GM23338 (cell line): ENCODE measurements at regions not wholly inside any gene's neighbourhood (a gene's known extent, or its start where the extent isn't known, plus 50 kb on each side); places are given as distances from the start of the nearest gene placed in this dataset.

Experiments used
- CREB1 ChIP-seq: fragments of 250-450 bp; sonication (Bioruptor Pico); IDR thresholded peaks from 2 replicates; pipeline ENCODE4 v1.5.0; 2020; ENCODE audit warnings: low read depth, mild to moderate bottlenecking, moderate library complexity
- EZH2 ChIP-seq: fragments of 200-600 bp; sonication (generic); IDR thresholded peaks from one replicate; pipeline ENCODE4 v1.8.0; 2017; ENCODE audit warnings: antibody characterized with exemption, mild to moderate bottlenecking, low read depth; ENCODE audit not compliant: unreplicated experiment
- EZH2phosphoT487 ChIP-seq: fragments of 200-600 bp; sonication (generic); IDR thresholded peaks from one replicate; pipeline ENCODE4 v1.8.1; 2018; ENCODE audit warnings: antibody characterized with exemption; ENCODE audit not compliant: unreplicated experiment
- JUNB ChIP-seq: IDR thresholded peaks from one replicate; pipeline ENCODE4 v1.6.1; 2016; ENCODE audit warnings: antibody characterized with exemption; ENCODE audit not compliant: unreplicated experiment
- NANOG ChIP-seq: IDR thresholded peaks from 2 replicates; pipeline ENCODE4 v1.6.1; 2016; ENCODE audit warnings: antibody characterized with exemption, borderline replicate concordance
- POLR2AphosphoS5 ChIP-seq: IDR thresholded peaks from 2 replicates; pipeline ENCODE4 v1.6.1; 2016; ENCODE audit warnings: antibody characterized with exemption, low read depth
- ZNF114 ChIP-seq: fragments of 250-450 bp; sonication (Bioruptor Pico); IDR thresholded peaks from 2 replicates; pipeline ENCODE4 v1.5.0; 2020; ENCODE audit warnings: mild to moderate bottlenecking, moderate library complexity
- ZNF331 ChIP-seq: fragments of 250-450 bp; sonication (Bioruptor Pico); IDR thresholded peaks from 2 replicates; pipeline ENCODE4 v1.5.0; 2020; ENCODE audit warnings: low read depth, mild to moderate bottlenecking, moderate library complexity
- TF ChIP-seq, protein P1 (sequence below), 2 experiments: fragments of 200-600 bp in 1 of 2; sonication (generic) in 1 of 2; conservative IDR thresholded peaks; 2 replicates each; pipeline versions ENCODE4 v1.5.1 to v1.6.1; 2016 to 2017; ENCODE audit warnings: antibody characterized with exemption in 2 of 2, low read depth in 2 of 2, mild to moderate bottlenecking in 2 of 2, moderate library complexity in 1 of 2
- TF ChIP-seq, protein P2 (sequence below): IDR thresholded peaks from one replicate; pipeline ENCODE4 v1.6.1; 2018; ENCODE audit warnings: antibody characterized with exemption; ENCODE audit not compliant: unreplicated experiment
- TF ChIP-seq, protein P3 (sequence below): IDR thresholded peaks from 2 replicates; pipeline ENCODE4 v1.6.1; 2016; ENCODE audit warnings: antibody characterized with exemption
- TF ChIP-seq, protein P4 (sequence below): fragments of 250-450 bp; sonication (Bioruptor Pico); IDR thresholded peaks from 2 replicates; pipeline ENCODE4 v1.5.0; 2020; ENCODE audit warnings: mild to moderate bottlenecking, moderate library complexity

DNA sequence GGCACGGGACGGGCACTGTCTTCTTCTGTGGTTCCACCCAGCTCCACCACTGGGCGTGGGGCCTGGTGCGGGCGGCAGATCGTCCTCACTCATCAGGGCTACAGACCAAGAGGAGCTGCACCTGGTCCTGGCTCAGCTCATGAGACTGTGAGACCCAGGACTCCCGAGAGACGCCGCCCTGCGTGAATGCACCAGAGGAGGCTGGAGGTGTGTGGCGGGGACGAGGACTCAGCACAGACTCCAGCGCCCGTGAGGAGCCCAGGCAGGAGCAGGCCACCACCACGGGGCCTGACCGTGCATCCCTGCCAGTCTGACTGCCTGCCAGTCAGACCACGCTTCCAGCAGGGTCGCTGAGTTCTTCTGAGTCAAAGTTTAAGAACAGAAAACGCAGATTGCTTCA, 112.5 kb upstream of the SALL3 start:
- TF ChIP-seq, protein P1, sequence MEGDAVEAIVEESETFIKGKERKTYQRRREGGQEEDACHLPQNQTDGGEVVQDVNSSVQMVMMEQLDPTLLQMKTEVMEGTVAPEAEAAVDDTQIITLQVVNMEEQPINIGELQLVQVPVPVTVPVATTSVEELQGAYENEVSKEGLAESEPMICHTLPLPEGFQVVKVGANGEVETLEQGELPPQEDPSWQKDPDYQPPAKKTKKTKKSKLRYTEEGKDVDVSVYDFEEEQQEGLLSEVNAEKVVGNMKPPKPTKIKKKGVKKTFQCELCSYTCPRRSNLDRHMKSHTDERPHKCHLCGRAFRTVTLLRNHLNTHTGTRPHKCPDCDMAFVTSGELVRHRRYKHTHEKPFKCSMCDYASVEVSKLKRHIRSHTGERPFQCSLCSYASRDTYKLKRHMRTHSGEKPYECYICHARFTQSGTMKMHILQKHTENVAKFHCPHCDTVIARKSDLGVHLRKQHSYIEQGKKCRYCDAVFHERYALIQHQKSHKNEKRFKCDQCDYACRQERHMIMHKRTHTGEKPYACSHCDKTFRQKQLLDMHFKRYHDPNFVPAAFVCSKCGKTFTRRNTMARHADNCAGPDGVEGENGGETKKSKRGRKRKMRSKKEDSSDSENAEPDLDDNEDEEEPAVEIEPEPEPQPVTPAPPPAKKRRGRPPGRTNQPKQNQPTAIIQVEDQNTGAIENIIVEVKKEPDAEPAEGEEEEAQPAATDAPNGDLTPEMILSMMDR (conservative IDR thresholded peaks at IDR 0.05; ENCODE audit: low read depth in 2 of 2): no peak
- no peak for TF ChIP-seq JUNB
- TF ChIP-seq, protein P2, sequence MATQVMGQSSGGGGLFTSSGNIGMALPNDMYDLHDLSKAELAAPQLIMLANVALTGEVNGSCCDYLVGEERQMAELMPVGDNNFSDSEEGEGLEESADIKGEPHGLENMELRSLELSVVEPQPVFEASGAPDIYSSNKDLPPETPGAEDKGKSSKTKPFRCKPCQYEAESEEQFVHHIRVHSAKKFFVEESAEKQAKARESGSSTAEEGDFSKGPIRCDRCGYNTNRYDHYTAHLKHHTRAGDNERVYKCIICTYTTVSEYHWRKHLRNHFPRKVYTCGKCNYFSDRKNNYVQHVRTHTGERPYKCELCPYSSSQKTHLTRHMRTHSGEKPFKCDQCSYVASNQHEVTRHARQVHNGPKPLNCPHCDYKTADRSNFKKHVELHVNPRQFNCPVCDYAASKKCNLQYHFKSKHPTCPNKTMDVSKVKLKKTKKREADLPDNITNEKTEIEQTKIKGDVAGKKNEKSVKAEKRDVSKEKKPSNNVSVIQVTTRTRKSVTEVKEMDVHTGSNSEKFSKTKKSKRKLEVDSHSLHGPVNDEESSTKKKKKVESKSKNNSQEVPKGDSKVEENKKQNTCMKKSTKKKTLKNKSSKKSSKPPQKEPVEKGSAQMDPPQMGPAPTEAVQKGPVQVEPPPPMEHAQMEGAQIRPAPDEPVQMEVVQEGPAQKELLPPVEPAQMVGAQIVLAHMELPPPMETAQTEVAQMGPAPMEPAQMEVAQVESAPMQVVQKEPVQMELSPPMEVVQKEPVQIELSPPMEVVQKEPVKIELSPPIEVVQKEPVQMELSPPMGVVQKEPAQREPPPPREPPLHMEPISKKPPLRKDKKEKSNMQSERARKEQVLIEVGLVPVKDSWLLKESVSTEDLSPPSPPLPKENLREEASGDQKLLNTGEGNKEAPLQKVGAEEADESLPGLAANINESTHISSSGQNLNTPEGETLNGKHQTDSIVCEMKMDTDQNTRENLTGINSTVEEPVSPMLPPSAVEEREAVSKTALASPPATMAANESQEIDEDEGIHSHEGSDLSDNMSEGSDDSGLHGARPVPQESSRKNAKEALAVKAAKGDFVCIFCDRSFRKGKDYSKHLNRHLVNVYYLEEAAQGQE: no peak
- TF ChIP-seq NANOG: no peak
- TF ChIP-seq EZH2: no peak
- TF ChIP-seq, protein P3, sequence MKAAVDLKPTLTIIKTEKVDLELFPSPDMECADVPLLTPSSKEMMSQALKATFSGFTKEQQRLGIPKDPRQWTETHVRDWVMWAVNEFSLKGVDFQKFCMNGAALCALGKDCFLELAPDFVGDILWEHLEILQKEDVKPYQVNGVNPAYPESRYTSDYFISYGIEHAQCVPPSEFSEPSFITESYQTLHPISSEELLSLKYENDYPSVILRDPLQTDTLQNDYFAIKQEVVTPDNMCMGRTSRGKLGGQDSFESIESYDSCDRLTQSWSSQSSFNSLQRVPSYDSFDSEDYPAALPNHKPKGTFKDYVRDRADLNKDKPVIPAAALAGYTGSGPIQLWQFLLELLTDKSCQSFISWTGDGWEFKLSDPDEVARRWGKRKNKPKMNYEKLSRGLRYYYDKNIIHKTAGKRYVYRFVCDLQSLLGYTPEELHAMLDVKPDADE: no peak
- TF ChIP-seq POLR2AphosphoS5: no peak
- no peak for TF ChIP-seq CREB1 (CRISPR knock-in tag)
- no peak for TF ChIP-seq EZH2phosphoT487
- no peak for TF ChIP-seq ZNF331 (CRISPR knock-in tag)
- no peak for TF ChIP-seq ZNF114
- TF ChIP-seq, protein P4, sequence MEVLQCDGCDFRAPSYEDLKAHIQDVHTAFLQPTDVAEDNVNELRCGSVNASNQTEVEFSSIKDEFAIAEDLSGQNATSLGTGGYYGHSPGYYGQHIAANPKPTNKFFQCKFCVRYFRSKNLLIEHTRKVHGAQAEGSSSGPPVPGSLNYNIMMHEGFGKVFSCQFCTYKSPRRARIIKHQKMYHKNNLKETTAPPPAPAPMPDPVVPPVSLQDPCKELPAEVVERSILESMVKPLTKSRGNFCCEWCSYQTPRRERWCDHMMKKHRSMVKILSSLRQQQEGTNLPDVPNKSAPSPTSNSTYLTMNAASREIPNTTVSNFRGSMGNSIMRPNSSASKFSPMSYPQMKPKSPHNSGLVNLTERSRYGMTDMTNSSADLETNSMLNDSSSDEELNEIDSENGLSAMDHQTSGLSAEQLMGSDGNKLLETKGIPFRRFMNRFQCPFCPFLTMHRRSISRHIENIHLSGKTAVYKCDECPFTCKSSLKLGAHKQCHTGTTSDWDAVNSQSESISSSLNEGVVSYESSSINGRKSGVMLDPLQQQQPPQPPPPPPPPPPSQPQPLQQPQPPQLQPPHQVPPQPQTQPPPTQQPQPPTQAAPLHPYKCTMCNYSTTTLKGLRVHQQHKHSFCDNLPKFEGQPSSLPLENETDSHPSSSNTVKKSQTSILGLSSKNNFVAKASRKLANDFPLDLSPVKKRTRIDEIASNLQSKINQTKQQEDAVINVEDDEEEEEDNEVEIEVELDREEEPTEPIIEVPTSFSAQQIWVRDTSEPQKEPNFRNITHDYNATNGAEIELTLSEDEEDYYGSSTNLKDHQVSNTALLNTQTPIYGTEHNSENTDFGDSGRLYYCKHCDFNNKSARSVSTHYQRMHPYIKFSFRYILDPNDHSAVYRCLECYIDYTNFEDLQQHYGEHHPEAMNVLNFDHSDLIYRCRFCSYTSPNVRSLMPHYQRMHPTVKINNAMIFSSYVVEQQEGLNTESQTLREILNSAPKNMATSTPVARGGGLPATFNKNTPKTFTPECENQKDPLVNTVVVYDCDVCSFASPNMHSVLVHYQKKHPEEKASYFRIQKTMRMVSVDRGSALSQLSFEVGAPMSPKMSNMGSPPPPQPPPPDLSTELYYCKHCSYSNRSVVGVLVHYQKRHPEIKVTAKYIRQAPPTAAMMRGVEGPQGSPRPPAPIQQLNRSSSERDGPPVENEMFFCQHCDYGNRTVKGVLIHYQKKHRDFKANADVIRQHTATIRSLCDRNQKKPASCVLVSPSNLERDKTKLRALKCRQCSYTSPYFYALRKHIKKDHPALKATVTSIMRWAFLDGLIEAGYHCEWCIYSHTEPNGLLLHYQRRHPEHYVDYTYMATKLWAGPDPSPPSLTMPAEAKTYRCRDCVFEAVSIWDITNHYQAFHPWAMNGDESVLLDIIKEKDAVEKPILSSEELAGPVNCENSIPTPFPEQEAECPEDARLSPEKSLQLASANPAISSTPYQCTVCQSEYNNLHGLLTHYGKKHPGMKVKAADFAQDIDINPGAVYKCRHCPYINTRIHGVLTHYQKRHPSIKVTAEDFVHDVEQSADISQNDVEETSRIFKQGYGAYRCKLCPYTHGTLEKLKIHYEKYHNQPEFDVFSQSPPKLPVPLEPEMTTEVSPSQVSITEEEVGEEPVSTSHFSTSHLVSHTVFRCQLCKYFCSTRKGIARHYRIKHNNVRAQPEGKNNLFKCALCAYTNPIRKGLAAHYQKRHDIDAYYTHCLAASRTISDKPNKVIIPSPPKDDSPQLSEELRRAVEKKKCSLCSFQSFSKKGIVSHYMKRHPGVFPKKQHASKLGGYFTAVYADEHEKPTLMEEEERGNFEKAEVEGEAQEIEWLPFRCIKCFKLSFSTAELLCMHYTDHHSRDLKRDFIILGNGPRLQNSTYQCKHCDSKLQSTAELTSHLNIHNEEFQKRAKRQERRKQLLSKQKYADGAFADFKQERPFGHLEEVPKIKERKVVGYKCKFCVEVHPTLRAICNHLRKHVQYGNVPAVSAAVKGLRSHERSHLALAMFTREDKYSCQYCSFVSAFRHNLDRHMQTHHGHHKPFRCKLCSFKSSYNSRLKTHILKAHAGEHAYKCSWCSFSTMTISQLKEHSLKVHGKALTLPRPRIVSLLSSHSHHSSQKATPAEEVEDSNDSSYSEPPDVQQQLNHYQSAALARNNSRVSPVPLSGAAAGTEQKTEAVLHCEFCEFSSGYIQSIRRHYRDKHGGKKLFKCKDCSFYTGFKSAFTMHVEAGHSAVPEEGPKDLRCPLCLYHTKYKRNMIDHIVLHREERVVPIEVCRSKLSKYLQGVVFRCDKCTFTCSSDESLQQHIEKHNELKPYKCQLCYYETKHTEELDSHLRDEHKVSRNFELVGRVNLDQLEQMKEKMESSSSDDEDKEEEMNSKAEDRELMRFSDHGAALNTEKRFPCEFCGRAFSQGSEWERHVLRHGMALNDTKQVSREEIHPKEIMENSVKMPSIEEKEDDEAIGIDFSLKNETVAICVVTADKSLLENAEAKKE (CRISPR knock-in tag): no peak
